Nephron (organoid): ENCODE measurements at regions not wholly inside any gene's neighbourhood (a gene's known extent, or its start where the extent isn't known, plus 50 kb on each side); places are given as distances from the start of the nearest gene placed in this dataset.

Experiments used
- H3K27ac Mint-ChIP-seq, 3 experiments: 2 replicates each; pipeline ENCODE4 v1.8.0; 2020; ENCODE audit warnings: mixed read lengths in 3 of 3, mild to moderate bottlenecking in 2 of 3, moderate library complexity in 1 of 3
- H3K27me3 Mint-ChIP-seq: 2 replicates; pipeline ENCODE4 v1.8.0; 2021; ENCODE audit warnings: low read depth, mild to moderate bottlenecking, moderate library complexity, mixed read lengths
- H3K36me3 Mint-ChIP-seq: 2 replicates; pipeline ENCODE4 v1.8.0; 2020; ENCODE audit warnings: low read depth, mixed read lengths
- H3K4me1 Mint-ChIP-seq: 2 replicates; pipeline ENCODE4 v1.8.0; 2020; ENCODE audit warnings: mixed read lengths
- H3K4me3 Mint-ChIP-seq, 3 experiments: 2 replicates each; pipeline ENCODE4 v1.8.0; 2020; ENCODE audit warnings: mild to moderate bottlenecking in 3 of 3, mixed read lengths in 3 of 3, moderate library complexity in 2 of 3
- H3K9me3 Mint-ChIP-seq: 2 replicates; pipeline ENCODE4 v1.8.0; 2020; ENCODE audit warnings: mixed read lengths
- CTCF ChIP-seq, 3 experiments: fragments of 200-600 bp; sonication (generic); IDR thresholded peaks; one replicate each; pipeline ENCODE4 v1.5.0; 2021; ENCODE audit warnings: antibody characterized with exemption in 3 of 3; ENCODE audit not compliant: unreplicated experiment in 3 of 3

DNA sequence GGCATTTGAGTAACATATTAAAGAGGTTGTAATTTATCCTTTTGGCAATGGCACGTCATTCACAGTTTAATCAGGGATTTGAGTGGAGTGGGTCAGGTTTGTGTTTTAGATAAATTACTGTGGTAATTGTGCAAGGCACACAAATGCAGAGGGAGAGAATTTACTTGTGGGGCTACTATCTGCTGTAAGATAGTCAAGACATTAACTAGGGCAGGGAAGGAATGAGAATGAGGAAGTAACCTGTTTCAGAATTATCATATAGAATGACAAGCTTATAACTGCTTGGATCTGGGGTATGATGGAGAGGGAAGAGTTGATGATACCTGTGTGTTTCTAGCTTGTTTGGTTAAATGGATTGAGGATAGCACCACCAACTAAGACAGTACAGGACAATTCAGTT is 58.9 kb upstream of the ZSWIM2 start:
- Mint-ChIP-seq H3K27me3 (no peaks in the 10 kb centered on the region), H3K27ac (no peak overlapping the region), H3K4me1 (no peaks in the 10 kb centered on the region), H3K36me3 (no peaks in the 10 kb centered on the region), H3K4me3 (no peak overlapping the region), H3K9me3 (no peaks in the 10 kb centered on the region)
- TF ChIP-seq CTCF (IDR thresholded peaks at IDR 0.05; ENCODE audit: unreplicated experiment in 3 of 3): no peak

GRCh38 chr2:186903216-186903615 is 54.2 kb upstream of the ZSWIM2 start:
- peak; percentile 50 to 56 (median 53) for TF ChIP-seq CTCF (IDR thresholded peaks at IDR 0.05; ENCODE audit: unreplicated experiment in 3 of 3)
- Mint-ChIP-seq H3K36me3 (no peaks in the 10 kb centered on the region), H3K4me1 (no peaks in the 10 kb centered on the region), H3K27me3 (no peaks in the 10 kb centered on the region), H3K27ac (no peak overlapping the region), H3K4me3 (no peak overlapping the region), H3K9me3 (peaks cover 15% of the 10 kb centered on the region)
